A549 (cell line): ENCODE measurements at regions not wholly inside any gene's neighbourhood (a gene's known extent, or its start where the extent isn't known, plus 50 kb on each side); places are given as distances from the start of the nearest gene placed in this dataset.
A peak's percentile ranks its signal among the peaks of the same experiment; 100 is the strongest.

Source experiments
- ATAC-seq, 2 experiments: fragments of 200-7000 bp in 1 of 2; fragments of >200 bp in 1 of 2; cut with Nextera tagmentation in 1 of 2; cut with Tn5 transposase in 1 of 2; 3 replicates each; pipeline versions ENCODE4 v1.8.0 to v1.9.1; 2018 to 2020; ENCODE audit warnings: mild to moderate bottlenecking in 1 of 2, moderate library complexity in 1 of 2
- CTCF ChIA-PET: fragments of 300-600 bp; sonication (Branson Sonifier 250); formaldehyde crosslinking; extraction: SDS; loops from one replicate; lab custom pipeline; 2021; ENCODE audit warnings: antibody characterized with exemption, inconsistent platforms; lab: Yijun Ruan, JAX
- POLR2A ChIA-PET: fragments of 350-600 bp; formaldehyde crosslinking; extraction: SDS; loops from one replicate; lab custom pipeline; 2021; ENCODE audit warnings: antibody characterized with exemption, inconsistent platforms; lab: Yijun Ruan, JAX
- DNase-seq, 2 experiments: peaks; one replicate each; pipeline versions ENCODE4 v3.0.0 to v3.0.0-alpha.2; 2011 to 2016; ENCODE audit warnings: low read depth in 1 of 2, low spot score in 1 of 2
- FAIRE-seq: peaks from 2 replicates; lab custom pipeline; 2011; peaks lifted over from hg19 to GRCh38; lab: Jason Lieb, UNC
- H3K27ac ChIP-seq, 2 experiments: fragments of >200 bp; sonication (Bioruptor Twin); formaldehyde crosslinking; 3 replicates each; pipeline ENCODE4 v1.5.1; 2016 to 2017
- H3K4me1 ChIP-seq: fragments of >200 bp; sonication (Bioruptor Twin); formaldehyde crosslinking; 3 replicates; pipeline ENCODE4 v1.6.1; 2016
- H3K4me2 ChIP-seq: fragments of >200 bp; sonication (Bioruptor Twin); formaldehyde crosslinking; 3 replicates; pipeline ENCODE4 v1.6.1; 2016
- H3K4me3 ChIP-seq: fragments of >200 bp; sonication (Bioruptor Twin); formaldehyde crosslinking; 3 replicates; pipeline ENCODE4 v1.5.1; 2016
- H3K9me3 ChIP-seq: fragments of >200 bp; sonication (Bioruptor Twin); formaldehyde crosslinking; 3 replicates; pipeline ENCODE4 v1.6.1; 2016
- CBX2 ChIP-seq: fragments of 200-600 bp; sonication (generic); IDR thresholded peaks from 2 replicates; pipeline ENCODE4 v1.6.1; 2016; ENCODE audit warnings: low read depth, mild to moderate bottlenecking, borderline replicate concordance
- CBX8 ChIP-seq: fragments of 200-600 bp; sonication (generic); IDR thresholded peaks from 2 replicates; pipeline ENCODE4 v1.6.1; 2016
- CEBPB ChIP-seq, 2 experiments: fragments of >200 bp in 1 of 2; sonication (Bioruptor Twin) in 1 of 2; formaldehyde crosslinking in 1 of 2; IDR thresholded peaks; 2 replicates each; pipeline ENCODE4 v1.6.1; 2012 to 2016
- CHD2 ChIP-seq: fragments of 150-350 bp; IDR thresholded peaks from 2 replicates; pipeline ENCODE4 v1.6.1; 2014; ENCODE audit warnings: low read length; ENCODE audit not compliant: partially characterized antibody
- CTCF ChIP-seq: fragments of >200 bp; sonication (Bioruptor Twin); formaldehyde crosslinking; IDR thresholded peaks from 3 replicates; pipeline ENCODE4 v1.5.1; 2016
- ELK1 ChIP-seq: fragments of 150-350 bp; IDR thresholded peaks from 2 replicates; pipeline ENCODE4 v1.6.1; 2014; ENCODE audit warnings: low read depth, mild to moderate bottlenecking, low read length
- EP300 ChIP-seq, 2 experiments: fragments of >200 bp; sonication (Bioruptor Twin); formaldehyde crosslinking; IDR thresholded peaks; 2 replicates in 1 of 2; 3 replicates in 1 of 2; pipeline ENCODE4 v1.6.1; 2016 to 2017
- FOSB ChIP-seq: fragments of 250-450 bp; sonication (Bioruptor Pico); IDR thresholded peaks from 2 replicates; pipeline ENCODE4 v1.5.0; 2020; ENCODE audit warnings: mild to moderate bottlenecking, moderate library complexity
- HEYL ChIP-seq: fragments of 250-450 bp; sonication (Bioruptor Pico); IDR thresholded peaks from 2 replicates; pipeline ENCODE4 v1.8.0; 2021; ENCODE audit warnings: mild to moderate bottlenecking, moderate library complexity
- HMGXB4 ChIP-seq: fragments of 250-450 bp; sonication (Bioruptor Pico); IDR thresholded peaks from 2 replicates; pipeline ENCODE4 v1.5.0; 2021; ENCODE audit warnings: mild to moderate bottlenecking, moderate library complexity, borderline replicate concordance
- JUN ChIP-seq, 2 experiments: fragments of >200 bp; sonication (Bioruptor Twin); formaldehyde crosslinking; IDR thresholded peaks; 2 replicates in 1 of 2; 3 replicates in 1 of 2; pipeline ENCODE4 v1.6.1; 2016 to 2017
- KDM5A ChIP-seq: fragments of 200-600 bp; sonication (generic); IDR thresholded peaks from 2 replicates; pipeline ENCODE4 v1.6.1; 2016; ENCODE audit warnings: antibody characterized with exemption, mild to moderate bottlenecking
- MAX ChIP-seq: IDR thresholded peaks from 2 replicates; pipeline ENCODE4 v1.6.1; 2012
- NR3C1 ChIP-seq: fragments of >200 bp; sonication (Bioruptor Twin); formaldehyde crosslinking; IDR thresholded peaks from 3 replicates; pipeline ENCODE4 v1.6.1; 2017
- RAD21 ChIP-seq, 2 experiments: fragments of >200 bp in 1 of 2; sonication (Bioruptor Twin) in 1 of 2; formaldehyde crosslinking in 1 of 2; IDR thresholded peaks in 1 of 2; conservative IDR thresholded peaks in 1 of 2; 2 replicates in 1 of 2; 3 replicates in 1 of 2; pipeline ENCODE4 v1.6.1; 2012 to 2018; ENCODE audit warnings: inconsistent platforms in 1 of 2
- REST ChIP-seq: fragments of 200-600 bp; sonication (generic); IDR thresholded peaks from 2 replicates; pipeline ENCODE4 v1.6.1; 2016; ENCODE audit warnings: antibody characterized with exemption, mild to moderate bottlenecking, moderate library complexity
- RFX5 ChIP-seq: fragments of 450-650 bp; IDR thresholded peaks from 2 replicates; pipeline ENCODE4 v1.7.1; 2014; ENCODE audit warnings: antibody characterized with exemption, mild to moderate bottlenecking, moderate library complexity
- SMC3 ChIP-seq: fragments of >200 bp; sonication (Bioruptor Twin); formaldehyde crosslinking; IDR thresholded peaks from 3 replicates; pipeline ENCODE4 v1.6.1; 2018; ENCODE audit warnings: inconsistent platforms
- ZSCAN20 ChIP-seq: fragments of 250-450 bp; sonication (Bioruptor Pico); IDR thresholded peaks from 2 replicates; pipeline ENCODE4 v1.8.0; 2022; ENCODE audit warnings: mild to moderate bottlenecking, moderate library complexity
- WGBS: methylation state at CpG from one replicate; pipeline ENCODE4 v1.1.6; 2017; ENCODE audit errors: missing lambda C conversion rate; 5-methylcytosine and 5-hydroxymethylcytosine counted together

GRCh38 chr15:62848632-62849050 is 193.9 kb upstream of the TPM1 start:
- Histone ChIP-seq H3K4me3 (no peak overlapping the region), H3K4me1 (peaks cover 84% of the 10 kb centered on the region), H3K4me2 (peak overlapping the region; percentile 35), H3K27ac (peak overlapping the region; percentile 91), H3K9me3 (peaks cover 6% of the 10 kb centered on the region; the same call in 2 of the 3 replicates)
- ChIA-PET POLR2A (interaction anchor here (0.9 to 4.5 kb wide), 2 partner anchors 194 to 199 kb away, joined by 3 to 41 read pairs; partner anchors contain the start of gene TPM1), CTCF (interaction anchor here (0.5 to 5.9 kb wide), 20 partner anchors 7 to 245 kb away, joined by 3 to 93 read pairs (median 4); partner anchors contain the start of gene TPM1)
- peak; percentile 51 for FAIRE-seq
- DNase-seq: peak in 1 of 2 experiments; percentile 74
- ATAC-seq: peak in 1 of 2 experiments; percentile 5; a peak in 1 of 6 replicates
- TF ChIP-seq RFX5 (0 out of 2 replicates have a peak, but pooled peaks have one; percentile 18), EP300 (IDR thresholded peaks at IDR 0.05) (no peak), MAX (peak; percentile 56), SMC3 (0 out of 3 replicates have a peak, but pooled peaks have one; percentile 35), CEBPB (IDR thresholded peaks at IDR 0.05) (peak in 1 of 2 experiments; percentile 58; a peak in 2 of 4 replicates), KDM5A (no peak), RAD21 (conservative IDR thresholded peaks at IDR 0.05 in 1 of 2, IDR thresholded peaks at IDR 0.05 in 1 of 2) (peak in 1 of 2 experiments; percentile 39; a peak in 1 of 5 replicates), HEYL (no peak), ZSCAN20 (CRISPR knock-in tag) (no peak), HMGXB4 (CRISPR knock-in tag) (no peak), ELK1 (no peak), NR3C1 (no peak), CBX8 (no peak), CBX2 (no peak), FOSB (no peak), REST (no peak), JUN (IDR thresholded peaks at IDR 0.05) (0 out of 5 replicates have a peak, but pooled peaks of 1 of the 2 experiments have one; percentile 16), CTCF (peak; percentile 31; the same call in 1 of the 3 replicates), CHD2 (no peak)
- WGBS: 55% methylated on average over 5 of the region's 5 CpGs
